Immature natural killer cell (primary cell): ENCODE measurements at regions not wholly inside any gene's neighbourhood (a gene's known extent, or its start where the extent isn't known, plus 50 kb on each side); places are given as distances from the start of the nearest gene placed in this dataset.
A peak's percentile ranks its signal among the peaks of the same experiment; 100 is the strongest.

Experiments used
- DNase-seq, 3 donors: peaks; one replicate each; pipeline ENCODE4 v3.0.0; 2022; ENCODE audit warnings: mixed read lengths in 1 of 3
- H3K27ac Mint-ChIP-seq, 6 donors: one replicate each; pipeline ENCODE4 v1.8.0; 2020; ENCODE audit warnings: mixed read lengths in 6 of 6, mild to moderate bottlenecking in 5 of 6, inconsistent platforms in 4 of 6, moderate library complexity in 3 of 6
- H3K27me3 Mint-ChIP-seq, 3 donors: one replicate each; pipeline ENCODE4 v1.8.0; 2020 to 2021; ENCODE audit warnings: low read depth in 3 of 3, mild to moderate bottlenecking in 3 of 3, mixed read lengths in 3 of 3, moderate library complexity in 3 of 3, inconsistent platforms in 1 of 3
- H3K36me3 Mint-ChIP-seq, 3 donors: one replicate each; pipeline ENCODE4 v1.8.0; 2020; ENCODE audit warnings: mixed read lengths in 3 of 3, inconsistent platforms in 2 of 3, mild to moderate bottlenecking in 2 of 3
- H3K4me1 Mint-ChIP-seq, 2 donors: one replicate each; pipeline ENCODE4 v1.8.0; 2020; ENCODE audit warnings: inconsistent platforms in 2 of 2, mild to moderate bottlenecking in 2 of 2, mixed read lengths in 2 of 2, moderate library complexity in 1 of 2
- H3K4me3 Mint-ChIP-seq, 5 donors: one replicate each; pipeline ENCODE4 v1.8.0; 2020; ENCODE audit warnings: mild to moderate bottlenecking in 5 of 5, mixed read lengths in 5 of 5, inconsistent platforms in 3 of 5, moderate library complexity in 3 of 5
- H3K9me3 Mint-ChIP-seq, 6 donors: one replicate each; pipeline ENCODE4 v1.8.0; 2020; ENCODE audit warnings: mild to moderate bottlenecking in 6 of 6, mixed read lengths in 6 of 6, inconsistent platforms in 4 of 6, moderate library complexity in 3 of 6

GRCh38 chr13:76339649-76340048 lies 546.6 kb downstream of the KCTD12 start:
- no peaks in the 10 kb centered on the region for H3K4me1 Mint-ChIP-seq
- H3K27me3 Mint-ChIP-seq, result no peaks in the 10 kb centered on the region
- H3K36me3 Mint-ChIP-seq, result peaks cover 0 to 3% (median 0%) of the 10 kb centered on the region in 3 donors
- no peak overlapping the region for H3K4me3 Mint-ChIP-seq
- peaks cover 0 to 16% (median 10%) of the 10 kb centered on the region in 6 donors for H3K9me3 Mint-ChIP-seq
- DNase-seq, result no peak
- H3K27ac Mint-ChIP-seq, result no peak overlapping the region

GRCh38 chr13:76338003-76338402 lies 548.2 kb downstream of the KCTD12 start:
- no peak for DNase-seq
- Mint-ChIP-seq H3K27ac (no peak overlapping the region), H3K27me3 (no peaks in the 10 kb centered on the region), H3K4me1 (no peaks in the 10 kb centered on the region), H3K4me3 (no peak overlapping the region), H3K9me3 (peaks cover 2 to 8% (median 5%) of the 10 kb centered on the region in 6 donors), H3K36me3 (no peaks in the 10 kb centered on the region)

DNA sequence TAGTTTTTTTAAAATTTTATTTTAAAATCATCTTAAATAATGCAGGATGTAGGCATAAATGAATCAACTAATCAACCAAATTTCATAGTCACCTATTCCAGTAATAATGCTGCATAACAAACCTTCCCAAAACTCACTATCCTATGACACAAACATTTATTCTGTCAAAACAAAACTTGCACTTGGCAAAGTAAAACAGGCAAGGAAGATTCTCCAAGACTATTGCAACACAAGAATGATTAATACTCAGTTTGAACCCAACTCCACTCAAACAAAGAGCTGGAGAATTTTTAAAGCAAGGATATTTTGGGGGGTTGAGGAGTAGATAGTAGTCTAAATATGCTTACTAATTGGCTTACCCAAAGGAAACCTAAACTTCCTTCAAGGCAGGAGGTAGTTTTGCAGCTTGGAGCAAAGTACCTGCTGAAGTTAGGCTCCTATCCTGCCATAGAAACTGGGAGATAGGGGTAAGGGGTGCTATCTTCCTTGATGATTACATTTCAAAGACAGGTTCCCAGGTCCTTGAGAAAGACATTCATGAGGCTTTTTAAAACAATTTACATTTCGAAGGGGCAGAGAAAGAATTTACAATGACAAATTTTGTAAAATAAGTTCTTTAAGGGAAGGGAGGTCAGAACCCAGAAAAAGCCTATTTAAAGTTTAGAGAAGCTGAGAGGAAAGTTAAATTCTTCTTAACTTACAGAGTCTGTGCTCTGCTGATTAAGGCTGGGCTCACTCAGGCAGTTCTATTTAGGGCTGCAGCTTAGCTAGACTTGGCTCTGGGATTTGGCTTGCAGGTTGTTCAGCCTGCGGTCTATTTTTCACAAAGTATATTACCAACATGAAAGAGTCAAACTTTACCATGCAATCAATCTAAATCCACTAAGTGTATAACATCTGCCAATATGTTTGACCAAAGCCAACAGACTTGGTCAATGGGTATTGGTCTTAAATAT lies 549.0 kb downstream of the KCTD12 start:
- H3K27ac Mint-ChIP-seq, result no peak overlapping the region
- no peak for DNase-seq
- H3K36me3 Mint-ChIP-seq, result no peaks in the 10 kb centered on the region
- no peaks in the 10 kb centered on the region for H3K27me3 Mint-ChIP-seq
- H3K9me3 Mint-ChIP-seq, result peaks cover 4 to 8% (median 6%) of the 10 kb centered on the region in 6 donors
- H3K4me3 Mint-ChIP-seq, result no peak overlapping the region
- no peaks in the 10 kb centered on the region for H3K4me1 Mint-ChIP-seq

DNA sequence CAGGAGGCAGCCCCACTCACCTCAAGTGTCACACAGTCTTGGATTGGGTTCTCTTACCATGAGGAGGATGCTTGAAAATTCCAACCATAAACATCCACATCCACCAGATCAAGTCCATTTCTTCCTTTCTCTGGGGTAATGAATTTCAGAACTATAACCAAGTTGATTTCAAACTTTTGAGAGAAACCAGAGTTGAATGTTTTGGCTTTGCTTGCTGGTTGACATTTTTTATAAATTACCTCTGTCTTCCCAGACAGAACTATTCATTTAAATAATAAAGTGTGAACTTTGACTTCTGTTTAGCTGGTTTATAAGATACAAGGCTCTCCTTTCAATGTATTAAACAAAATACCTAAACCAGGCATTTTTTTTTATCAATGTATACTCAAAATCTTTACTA lies 550.7 kb downstream of the KCTD12 start:
- Mint-ChIP-seq H3K27ac (no peak overlapping the region), H3K27me3 (no peaks in the 10 kb centered on the region)

GRCh38 chr13:76331943-76332712 lies 554.1 kb downstream of the KCTD12 start:
- H3K9me3 Mint-ChIP-seq, result peaks cover 2 to 15% (median 4%) of the 10 kb centered on the region in 6 donors
- H3K27ac Mint-ChIP-seq, result no peak overlapping the region

More for the DNA sequence above, 550.7 kb downstream of the KCTD12 start:
- Mint-ChIP-seq H3K4me1 (no peaks in the 10 kb centered on the region), H3K9me3 (peaks cover 2 to 8% (median 3%) of the 10 kb centered on the region in 6 donors), H3K36me3 (no peaks in the 10 kb centered on the region), H3K4me3 (no peak overlapping the region)
- no peak for DNase-seq

GRCh38 chr13:76330761-76331160 lies 555.4 kb downstream of the KCTD12 start:
- no peak for DNase-seq
- Mint-ChIP-seq H3K4me3 (no peak overlapping the region), H3K27me3 (peaks cover 0 to 2% (median 0%) of the 10 kb centered on the region in 3 donors), H3K9me3 (peaks cover 2 to 15% (median 4%) of the 10 kb centered on the region in 6 donors), H3K4me1 (no peaks in the 10 kb centered on the region), H3K27ac (no peak overlapping the region), H3K36me3 (no peaks in the 10 kb centered on the region)

More at GRCh38 chr13:76331943-76332712, 554.1 kb downstream of the KCTD12 start:
- Mint-ChIP-seq H3K4me3 (no peak overlapping the region), H3K27me3 (peaks cover 0 to 2% (median 0%) of the 10 kb centered on the region in 3 donors), H3K4me1 (no peaks in the 10 kb centered on the region), H3K36me3 (no peaks in the 10 kb centered on the region)
- DNase-seq, result no peak

GRCh38 chr13:76329866-76330580 lies 556.2 kb downstream of the KCTD12 start:
- no peaks in the 10 kb centered on the region for H3K36me3 Mint-ChIP-seq
- peak overlapping the region in 1 of 6 donors; percentile 3 for H3K27ac Mint-ChIP-seq
- peaks cover 0 to 2% (median 0%) of the 10 kb centered on the region in 3 donors for H3K27me3 Mint-ChIP-seq
- H3K4me1 Mint-ChIP-seq, result no peaks in the 10 kb centered on the region
- DNase-seq, result no peak
- H3K4me3 Mint-ChIP-seq, result no peak overlapping the region
- H3K9me3 Mint-ChIP-seq, result peaks cover 2 to 15% (median 3%) of the 10 kb centered on the region in 6 donors

GRCh38 chr13:76329004-76329403 lies 557.2 kb downstream of the KCTD12 start:
- Mint-ChIP-seq H3K4me1 (no peaks in the 10 kb centered on the region), H3K27ac (no peak overlapping the region), H3K36me3 (no peaks in the 10 kb centered on the region), H3K9me3 (peaks cover 1 to 15% (median 3%) of the 10 kb centered on the region in 6 donors), H3K27me3 (peaks cover 0 to 2% (median 0%) of the 10 kb centered on the region in 3 donors), H3K4me3 (no peak overlapping the region)
- no peak for DNase-seq

GRCh38 chr13:76326343-76326742 lies 559.9 kb downstream of the KCTD12 start:
- Mint-ChIP-seq H3K27me3 (peaks cover 0 to 4% (median 0%) of the 10 kb centered on the region in 3 donors), H3K4me1 (no peaks in the 10 kb centered on the region), H3K36me3 (no peaks in the 10 kb centered on the region), H3K9me3 (peaks cover 0 to 7% (median 7%) of the 10 kb centered on the region in 6 donors), H3K4me3 (no peak overlapping the region), H3K27ac (no peak overlapping the region)
- no peak for DNase-seq

DNA sequence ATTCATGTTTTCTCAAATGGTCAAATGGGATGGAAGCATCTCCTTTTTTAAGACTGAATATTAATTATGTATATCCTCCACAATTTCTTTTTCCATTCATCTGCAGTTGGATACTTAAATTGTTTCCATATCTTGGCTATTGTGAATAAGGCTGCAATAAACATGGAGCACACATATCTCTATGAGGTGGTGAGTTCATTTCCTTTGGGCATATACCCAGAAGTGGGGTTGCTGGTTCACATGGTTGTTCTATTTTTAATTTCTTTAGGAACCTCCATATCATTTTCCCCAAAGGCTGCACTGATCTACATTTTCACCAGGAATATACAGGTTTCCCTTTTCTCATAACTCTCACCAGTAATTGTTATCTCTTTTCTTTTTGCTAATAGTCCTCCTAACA lies 566.3 kb downstream of the KCTD12 start:
- Mint-ChIP-seq H3K27me3 (peaks cover 0 to 2% (median 0%) of the 10 kb centered on the region in 3 donors), H3K9me3 (peaks cover 0 to 7% (median 2%) of the 10 kb centered on the region in 6 donors), H3K27ac (no peak overlapping the region), H3K4me1 (no peaks in the 10 kb centered on the region), H3K4me3 (no peak overlapping the region), H3K36me3 (no peaks in the 10 kb centered on the region)
- no peak for DNase-seq

GRCh38 chr13:76316998-76317527 lies 569.1 kb downstream of the KCTD12 start:
- H3K9me3 Mint-ChIP-seq, result peaks cover 0 to 10% (median 2%) of the 10 kb centered on the region in 6 donors
- no peak overlapping the region for H3K4me3 Mint-ChIP-seq
- no peaks in the 10 kb centered on the region for H3K4me1 Mint-ChIP-seq
- H3K36me3 Mint-ChIP-seq, result no peaks in the 10 kb centered on the region
- H3K27me3 Mint-ChIP-seq, result peaks cover 0 to under 1% (median 0%) of the 10 kb centered on the region in 3 donors
- H3K27ac Mint-ChIP-seq, result no peak overlapping the region
- no peak for DNase-seq

GRCh38 chr13:76314495-76314894 lies 571.7 kb downstream of the KCTD12 start:
- Mint-ChIP-seq H3K4me3 (no peak overlapping the region), H3K36me3 (no peaks in the 10 kb centered on the region), H3K9me3 (peaks cover 0 to 6% (median 1%) of the 10 kb centered on the region in 6 donors), H3K27me3 (no peaks in the 10 kb centered on the region), H3K27ac (no peak overlapping the region), H3K4me1 (no peaks in the 10 kb centered on the region)
- DNase-seq, result no peak

- H3K36me3 Mint-ChIP-seq, result no peaks in the 10 kb centered on the region
- no peak overlapping the region for H3K4me3 Mint-ChIP-seq
- peaks cover 0 to 3% (median 0%) of the 10 kb centered on the region in 6 donors for H3K9me3 Mint-ChIP-seq
- no peaks in the 10 kb centered on the region for H3K4me1 Mint-ChIP-seq
- no peak for DNase-seq
- no peaks in the 10 kb centered on the region for H3K27me3 Mint-ChIP-seq
- H3K27ac Mint-ChIP-seq, result no peak overlapping the region
Observed at GRCh38 chr13:76307142-76307541, 579.1 kb downstream of the KCTD12 start.
